AG09319 (cell line): ENCODE measurements at regions not wholly inside any gene's neighbourhood (a gene's known extent, or its start where the extent isn't known, plus 50 kb on each side); places are given as distances from the start of the nearest gene placed in this dataset.
A peak's percentile ranks its signal among the peaks of the same experiment; 100 is the strongest.

Source experiments
- DNase-seq: peaks from one replicate; pipeline ENCODE4 v3.0.0-alpha.2; 2010; ENCODE audit warnings: low read depth; ENCODE audit errors: extremely low read depth
- TF ChIP-seq, protein P1 (sequence below): IDR thresholded peaks from 2 replicates; pipeline ENCODE4 v1.5.1; 2011; ENCODE audit warnings: low read depth, mild to moderate bottlenecking, inconsistent platforms, low read length, moderate library complexity

DNA sequence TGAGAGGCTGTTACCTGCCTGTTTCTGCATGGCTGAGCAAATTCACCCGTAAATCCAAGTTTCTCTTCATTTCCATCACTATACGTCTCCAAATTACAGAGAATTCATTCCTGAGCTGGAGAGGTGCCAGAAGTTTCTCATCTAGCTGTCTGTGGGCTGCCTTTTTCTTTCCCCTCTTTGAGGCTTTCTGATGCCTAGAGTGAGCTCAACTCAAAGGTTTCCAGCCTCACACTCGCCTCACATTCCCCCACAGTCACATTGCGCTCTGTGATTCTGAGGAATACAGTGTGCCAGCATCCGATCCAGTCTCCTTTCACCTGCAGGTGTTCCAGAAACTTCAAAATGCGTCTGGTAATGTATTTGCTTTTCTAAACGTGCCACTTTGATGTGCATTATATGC is 267.2 kb downstream of the MFSD1 start, which contains the start of gene IQCJ:
TSS of gene IQCJ (plus strand) at position 229 of the 400 bp plus-strand sequence.
- TF ChIP-seq, protein P1, sequence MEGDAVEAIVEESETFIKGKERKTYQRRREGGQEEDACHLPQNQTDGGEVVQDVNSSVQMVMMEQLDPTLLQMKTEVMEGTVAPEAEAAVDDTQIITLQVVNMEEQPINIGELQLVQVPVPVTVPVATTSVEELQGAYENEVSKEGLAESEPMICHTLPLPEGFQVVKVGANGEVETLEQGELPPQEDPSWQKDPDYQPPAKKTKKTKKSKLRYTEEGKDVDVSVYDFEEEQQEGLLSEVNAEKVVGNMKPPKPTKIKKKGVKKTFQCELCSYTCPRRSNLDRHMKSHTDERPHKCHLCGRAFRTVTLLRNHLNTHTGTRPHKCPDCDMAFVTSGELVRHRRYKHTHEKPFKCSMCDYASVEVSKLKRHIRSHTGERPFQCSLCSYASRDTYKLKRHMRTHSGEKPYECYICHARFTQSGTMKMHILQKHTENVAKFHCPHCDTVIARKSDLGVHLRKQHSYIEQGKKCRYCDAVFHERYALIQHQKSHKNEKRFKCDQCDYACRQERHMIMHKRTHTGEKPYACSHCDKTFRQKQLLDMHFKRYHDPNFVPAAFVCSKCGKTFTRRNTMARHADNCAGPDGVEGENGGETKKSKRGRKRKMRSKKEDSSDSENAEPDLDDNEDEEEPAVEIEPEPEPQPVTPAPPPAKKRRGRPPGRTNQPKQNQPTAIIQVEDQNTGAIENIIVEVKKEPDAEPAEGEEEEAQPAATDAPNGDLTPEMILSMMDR, result no peak
- DNase-seq, result no peak

- TF ChIP-seq, protein P1, result no peak
- DNase-seq, result no peak
These were observed 268.1 kb downstream of the MFSD1 start for GRCh38 chr3:159069866-159070425.

DNA sequence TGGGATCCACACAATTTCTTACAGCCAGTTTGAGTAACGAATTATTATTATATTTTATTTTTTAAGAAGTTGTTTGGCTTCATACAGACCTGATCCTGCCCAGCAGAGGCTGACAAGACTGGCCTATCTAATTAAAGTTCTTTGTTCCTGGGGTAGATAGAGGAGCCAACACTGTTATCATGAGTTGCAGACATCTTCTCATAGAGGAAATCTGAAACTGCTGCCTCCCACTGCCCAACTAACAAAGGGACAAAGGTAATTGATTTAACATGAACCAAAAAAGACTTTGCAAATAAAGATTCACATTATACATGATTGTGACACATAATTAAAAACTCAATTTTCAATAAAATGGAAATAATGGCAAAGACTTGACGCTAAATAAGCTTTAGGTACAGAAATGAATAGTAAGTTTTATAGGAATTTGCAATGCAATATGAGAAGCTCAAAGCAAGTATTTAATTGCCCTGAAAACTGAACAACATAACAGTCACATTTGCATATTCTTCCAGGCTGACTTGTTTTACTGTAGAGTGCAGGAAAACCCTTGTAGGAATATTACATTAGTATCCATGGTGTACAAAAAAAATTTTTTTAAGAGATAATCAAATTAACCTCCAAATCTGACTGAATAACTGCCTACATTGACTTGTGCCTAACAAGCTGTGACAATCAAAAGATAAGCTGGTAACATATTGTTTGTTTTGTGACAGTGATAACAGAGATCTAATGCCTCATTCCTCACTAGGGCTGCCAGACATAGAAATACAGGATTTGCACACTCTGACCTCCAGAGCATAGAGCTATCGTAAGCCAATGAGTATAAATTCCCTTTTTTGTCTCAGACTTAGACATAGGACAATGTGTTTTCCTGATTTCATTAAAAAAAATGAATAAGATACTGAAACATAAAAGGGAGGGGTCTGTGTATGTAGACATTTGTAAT is 273.2 kb downstream of the MFSD1 start:
- TF ChIP-seq, protein P1, result no peak

GRCh38 chr3:159077860-159078259 is 276.0 kb downstream of the MFSD1 start:
- peak; percentile 43 for DNase-seq
- TF ChIP-seq, protein P1, result no peak

More for the DNA sequence above, 273.2 kb downstream of the MFSD1 start:
- DNase-seq, result no peak

DNA sequence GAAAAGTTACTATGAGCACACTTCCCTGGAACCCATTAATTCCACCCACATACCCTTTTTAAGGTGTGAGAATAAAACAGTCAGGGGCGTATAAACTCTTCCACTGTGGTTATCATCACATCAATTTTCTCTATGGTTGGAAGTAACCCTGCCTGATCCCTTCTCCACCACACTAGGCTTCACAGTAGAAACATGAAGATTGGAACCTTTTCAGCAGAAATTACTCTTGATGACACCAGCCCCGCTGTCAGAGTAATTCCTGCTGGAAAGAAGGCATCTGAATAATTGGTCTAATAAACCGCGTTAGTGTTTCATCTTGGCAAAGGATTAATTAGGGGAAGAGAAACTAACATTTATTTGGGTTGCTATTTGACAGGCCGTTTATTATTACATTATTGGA is 278.4 kb downstream of the MFSD1 start:
- no peak for DNase-seq
- TF ChIP-seq, protein P1, result no peak

GRCh38 chr3:159080821-159081220 is 279.0 kb downstream of the MFSD1 start:
- TF ChIP-seq, protein P1, result no peak
- DNase-seq, result no peak

- no peak for DNase-seq
- TF ChIP-seq, protein P1, result no peak
These were observed 280.7 kb downstream of the MFSD1 start for GRCh38 chr3:159082519-159082918.
